ENCODE measurements at regions not wholly inside any gene's neighbourhood (a gene's known extent, or its start where the extent isn't known, plus 50 kb on each side); places are given as distances from the start of the nearest gene placed in this dataset.

DNA sequence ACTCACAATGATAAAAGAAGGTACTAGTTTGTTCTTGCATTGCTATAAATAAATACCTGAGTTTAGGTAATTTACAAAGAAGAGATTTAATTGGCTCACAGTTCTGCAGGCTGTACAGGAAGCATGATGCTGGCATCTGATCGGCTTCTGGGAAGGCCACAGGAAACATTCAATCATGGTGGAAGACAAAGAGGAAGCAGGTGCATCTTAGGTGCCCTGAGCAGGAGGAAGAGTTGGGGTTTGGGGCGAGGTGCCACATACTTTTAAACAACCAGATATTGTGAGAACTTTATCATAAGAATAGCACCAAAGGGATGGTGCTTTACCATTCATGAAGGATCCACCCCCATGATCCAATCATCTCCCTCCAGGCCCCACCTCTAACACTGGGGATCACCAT is 752.6 kb upstream of the FLRT2 start:
- TF ChIP-seq, protein P1, sequence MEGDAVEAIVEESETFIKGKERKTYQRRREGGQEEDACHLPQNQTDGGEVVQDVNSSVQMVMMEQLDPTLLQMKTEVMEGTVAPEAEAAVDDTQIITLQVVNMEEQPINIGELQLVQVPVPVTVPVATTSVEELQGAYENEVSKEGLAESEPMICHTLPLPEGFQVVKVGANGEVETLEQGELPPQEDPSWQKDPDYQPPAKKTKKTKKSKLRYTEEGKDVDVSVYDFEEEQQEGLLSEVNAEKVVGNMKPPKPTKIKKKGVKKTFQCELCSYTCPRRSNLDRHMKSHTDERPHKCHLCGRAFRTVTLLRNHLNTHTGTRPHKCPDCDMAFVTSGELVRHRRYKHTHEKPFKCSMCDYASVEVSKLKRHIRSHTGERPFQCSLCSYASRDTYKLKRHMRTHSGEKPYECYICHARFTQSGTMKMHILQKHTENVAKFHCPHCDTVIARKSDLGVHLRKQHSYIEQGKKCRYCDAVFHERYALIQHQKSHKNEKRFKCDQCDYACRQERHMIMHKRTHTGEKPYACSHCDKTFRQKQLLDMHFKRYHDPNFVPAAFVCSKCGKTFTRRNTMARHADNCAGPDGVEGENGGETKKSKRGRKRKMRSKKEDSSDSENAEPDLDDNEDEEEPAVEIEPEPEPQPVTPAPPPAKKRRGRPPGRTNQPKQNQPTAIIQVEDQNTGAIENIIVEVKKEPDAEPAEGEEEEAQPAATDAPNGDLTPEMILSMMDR (IDR thresholded peaks at IDR 0.05): no peak
- TF ChIP-seq ZFX (IDR thresholded peaks at IDR 0.05; ENCODE audit: borderline replicate concordance): no peak

Data from 22Rv1 (cell line).